Middle frontal gyrus (tissue), 1 donor: ENCODE measurements at regions not wholly inside any gene's neighbourhood (a gene's known extent, or its start where the extent isn't known, plus 50 kb on each side); places are given as distances from the start of the nearest gene placed in this dataset.
"Not testable (repeated sequence)": the region's sequence is repeated elsewhere in the genome, so short reads cannot be mapped to it uniquely, and the experiment has no call there.

Source experiments
- DNase-seq: peaks from one replicate; pipeline ENCODE4 v3.0.0-alpha.2; 2015; ENCODE audit warnings: low spot score; ENCODE audit errors: extremely low spot score

DNA sequence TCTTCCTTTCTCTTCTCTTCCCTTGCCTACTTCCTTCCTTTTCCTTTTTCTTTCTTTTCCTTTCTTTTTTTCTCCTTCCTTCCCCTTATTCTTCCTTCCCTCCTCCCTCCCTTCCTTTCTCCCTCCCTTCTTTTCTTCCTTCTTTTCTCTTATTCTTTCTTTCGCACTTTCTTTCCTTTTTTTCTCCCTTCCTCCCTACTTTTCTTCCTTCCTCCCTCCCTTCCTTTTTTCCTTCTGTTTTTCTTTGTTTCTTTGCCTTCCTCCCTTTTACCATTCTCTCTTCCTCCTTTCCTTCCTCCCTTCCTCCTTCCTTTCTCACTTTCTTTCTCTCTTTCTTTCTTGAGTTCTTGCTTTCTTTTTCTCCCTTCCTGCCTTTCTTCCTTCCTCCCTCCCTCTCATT is 416.5 kb downstream of the ANKRD30B start:
- DNase-seq = not testable (repeated sequence)

DNA sequence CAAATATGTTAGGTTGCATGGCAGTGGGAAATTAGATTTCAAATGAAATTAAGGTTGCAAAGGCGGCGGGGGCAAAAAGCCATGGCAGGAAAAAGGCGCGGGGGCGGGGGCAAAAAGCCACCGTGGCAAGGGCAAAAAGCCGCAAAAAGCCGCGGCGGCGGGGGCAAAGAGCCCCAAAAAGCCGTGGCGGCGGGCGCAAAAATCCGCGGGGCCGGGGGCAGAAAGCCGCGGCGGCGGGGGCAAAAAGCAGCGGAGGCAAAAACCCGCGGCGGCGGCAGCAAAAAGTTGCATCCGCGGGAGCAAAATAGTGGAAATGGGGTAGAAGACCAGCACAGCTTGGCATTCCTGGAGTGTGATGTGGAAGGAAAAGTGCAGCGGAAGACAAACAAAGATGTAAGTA is 417.1 kb downstream of the ANKRD30B start:
- DNase-seq = no peak

DNA sequence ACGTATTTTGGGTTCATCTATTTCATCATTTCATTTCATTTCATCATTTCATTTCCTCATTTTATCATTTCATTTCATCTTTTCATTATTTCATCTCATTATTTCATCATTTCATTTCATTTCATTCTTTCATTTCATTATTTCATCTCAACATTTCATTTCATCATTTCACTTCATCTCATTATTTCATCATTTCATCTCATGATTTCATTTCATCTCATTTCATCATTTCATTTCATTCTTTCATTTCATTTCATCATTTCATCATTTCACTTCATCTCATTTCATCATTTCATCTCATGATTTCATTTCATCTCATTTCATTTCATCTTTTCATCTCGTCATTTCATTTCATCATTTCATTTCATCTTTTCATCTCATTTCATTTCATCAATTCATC is 445.1 kb downstream of the ANKRD30B start:
- DNase-seq = not testable (repeated sequence)

DNA sequence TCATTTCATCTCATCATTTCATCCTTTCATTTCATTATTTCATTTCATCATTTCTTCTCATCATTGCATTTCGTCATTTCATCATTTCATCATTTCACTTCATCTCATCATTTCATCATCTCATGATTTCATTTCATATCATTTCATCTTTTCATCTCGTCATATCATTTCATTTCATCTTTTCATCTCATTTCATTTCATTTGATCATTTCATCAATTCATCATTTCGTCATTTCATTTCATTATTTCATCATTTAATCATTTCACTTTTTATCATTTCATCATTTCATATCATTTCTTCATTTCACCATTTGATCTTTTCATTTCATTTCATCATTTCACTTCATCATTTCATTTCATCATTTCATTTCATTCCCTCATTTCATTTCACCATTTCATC is 445.8 kb downstream of the ANKRD30B start:
- not testable (repeated sequence) for DNase-seq

DNA sequence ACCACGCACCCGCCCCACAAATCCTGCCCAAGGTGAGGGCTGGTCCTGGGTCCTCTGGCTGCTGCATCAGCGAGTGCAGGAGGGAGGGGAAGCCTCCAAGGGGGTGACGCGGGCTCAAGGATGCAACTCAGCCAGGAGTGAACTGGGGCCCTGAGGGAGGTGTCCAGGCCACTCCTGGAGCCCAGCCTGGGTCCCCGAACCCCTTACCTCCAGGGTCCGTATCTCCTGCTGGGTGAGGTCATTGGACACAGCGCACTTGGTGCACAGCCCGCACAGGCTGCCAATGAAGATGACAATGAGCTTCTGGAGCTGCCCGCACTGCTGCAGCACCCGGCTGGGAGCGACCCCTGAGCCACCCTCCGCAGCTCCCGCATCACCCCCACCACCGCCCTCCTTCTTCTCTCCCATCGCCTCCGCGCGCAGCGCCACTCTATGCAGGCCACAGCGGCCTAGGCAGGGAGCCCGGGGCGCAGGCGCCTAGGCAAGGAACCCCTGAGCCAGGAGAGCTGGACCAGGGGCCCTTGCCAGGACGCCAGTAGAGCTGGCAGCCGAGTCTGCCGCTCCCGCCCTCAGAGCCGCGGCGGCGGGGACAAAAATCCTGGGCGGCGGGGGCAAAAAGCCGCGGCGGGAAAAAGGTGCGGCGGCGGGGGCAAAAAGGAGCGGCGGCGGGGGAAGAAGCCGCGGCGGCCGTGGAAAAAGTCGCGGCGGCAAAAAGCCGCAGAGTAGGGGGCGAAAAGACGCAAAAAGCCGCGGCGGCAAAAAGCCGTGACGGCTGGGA is 449.6 kb downstream of the ANKRD30B start:
- DNase-seq = peak; percentile 9

DNA sequence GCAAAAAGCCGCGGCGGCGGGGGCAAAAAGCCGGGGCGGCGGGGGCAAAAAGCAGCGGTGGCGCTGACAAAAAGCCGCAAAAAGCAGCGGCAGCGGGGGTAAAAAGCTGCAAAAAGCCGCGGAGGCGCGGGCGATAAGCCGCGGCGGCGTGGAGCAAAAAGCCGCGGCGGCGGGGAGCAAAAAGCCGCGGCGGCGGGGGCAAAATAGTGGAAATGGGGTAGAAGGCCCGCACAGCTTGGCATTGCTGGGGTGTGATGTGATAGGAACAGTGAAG is 450.1 kb downstream of the ANKRD30B start:
- DNase-seq = no peak
